SK-N-SH (cell line): ENCODE measurements at regions not wholly inside any gene's neighbourhood (a gene's known extent, or its start where the extent isn't known, plus 50 kb on each side); places are given as distances from the start of the nearest gene placed in this dataset.

ENCODE experiments used
- CTCF ChIA-PET: fragments of 300-600, 350-600 bp; formaldehyde crosslinking; extraction: SDS; loops from one replicate; lab custom pipeline; 2021; lab: Yijun Ruan, JAX
- POLR2A ChIA-PET: fragments of 350-600 bp; sonication (Branson Sonifier 250); formaldehyde crosslinking; extraction: SDS; loops from one replicate; lab custom pipeline; 2020; ENCODE audit warnings: antibody characterized with exemption, inconsistent platforms; lab: Yijun Ruan, JAX
- DNase-seq: peaks from one replicate; pipeline ENCODE4 v3.0.0; 2012
- H2AFZ ChIP-seq: fragments of 200-600 bp; sonication (generic); 2 replicates; pipeline ENCODE4 v1.8.1; 2016; ENCODE audit warnings: antibody characterized with exemption, mild to moderate bottlenecking, low read depth
- H3F3A ChIP-seq: fragments of 200-600 bp; sonication (generic); replicated peaks from 2 replicates; pipeline ENCODE3; 2016; ENCODE audit warnings: antibody characterized with exemption, mild to moderate bottlenecking; ENCODE audit not compliant: insufficient read depth
- H3K27ac ChIP-seq, 2 experiments: fragments of 200-500 bp in 1 of 2; fragments of 200-600 bp in 1 of 2; sonication (Bioruptor generic) in 1 of 2; sonication (generic), shearing (Covaris generic) in 1 of 2; 2 replicates each; pipeline versions ENCODE4 v1.5.1 to v1.6.1; 2014 to 2016; ENCODE audit warnings: low read depth in 2 of 2, inconsistent platforms in 1 of 2, low read length in 1 of 2, mild to moderate bottlenecking in 1 of 2, mixed read lengths in 1 of 2
- H3K27me3 ChIP-seq: fragments of 200-600 bp; sonication (generic), shearing (Covaris generic); 2 replicates; pipeline ENCODE4 v1.6.1; 2016; ENCODE audit warnings: mixed run types; ENCODE audit not compliant: insufficient read depth
- H3K36me3 ChIP-seq, 2 experiments: fragments of 200-500 bp in 1 of 2; fragments of 200-600 bp in 1 of 2; sonication (Bioruptor generic) in 1 of 2; sonication (generic) in 1 of 2; replicated peaks in 1 of 2; 2 replicates each; pipeline versions ENCODE3 to v1.5.1; 2014 to 2016; ENCODE audit warnings: low read length in 1 of 2, mild to moderate bottlenecking in 1 of 2; ENCODE audit not compliant: insufficient read depth in 2 of 2, control insufficient read depth in 1 of 2
- H3K4me1 ChIP-seq, 2 experiments: fragments of 200-500 bp in 1 of 2; fragments of 200-600 bp in 1 of 2; sonication (Bioruptor generic) in 1 of 2; sonication (generic), shearing (Covaris generic) in 1 of 2; 2 replicates each; pipeline versions ENCODE4 v1.5.1 to v1.6.1; 2014 to 2016; ENCODE audit warnings: low read depth in 1 of 2, low read length in 1 of 2, mixed run types in 1 of 2; ENCODE audit not compliant: insufficient read depth in 2 of 2, control insufficient read depth in 1 of 2
- H3K4me2 ChIP-seq: fragments of 200-600 bp; sonication (generic), shearing (Covaris generic); 2 replicates; pipeline ENCODE4 v1.6.1; 2017; ENCODE audit warnings: mixed run types
- H3K4me3 ChIP-seq, 2 experiments: fragments of 200-500 bp in 1 of 2; fragments of 200-600 bp in 1 of 2; sonication (Bioruptor generic) in 1 of 2; sonication (generic), shearing (Covaris generic) in 1 of 2; 2 replicates each; pipeline versions ENCODE4 v1.5.1 to v1.8.1; 2014 to 2016; ENCODE audit warnings: low read depth in 2 of 2, inconsistent platforms in 1 of 2, low read length in 1 of 2, mild to moderate bottlenecking in 1 of 2, mixed read lengths in 1 of 2, moderate library complexity in 1 of 2
- H3K79me2 ChIP-seq: fragments of 200-600 bp; sonication (generic); 2 replicates; pipeline ENCODE4 v1.8.1; 2017; ENCODE audit warnings: mild to moderate bottlenecking; ENCODE audit not compliant: insufficient read depth
- H3K9ac ChIP-seq: fragments of 200-600 bp; sonication (generic); 2 replicates; pipeline ENCODE4 v1.6.1; 2017; ENCODE audit warnings: mixed run types
- H3K9me2 ChIP-seq: fragments of 200-600 bp; sonication (generic); 2 replicates; pipeline ENCODE4 v1.6.1; 2017; ENCODE audit warnings: mixed run types
- H3K9me3 ChIP-seq: fragments of 200-600 bp; sonication (generic); 2 replicates; pipeline ENCODE4 v1.6.1; 2017; ENCODE audit warnings: mixed run types, mild to moderate bottlenecking, moderate library complexity
- H4K20me1 ChIP-seq: fragments of 200-600 bp; sonication (generic); 2 replicates; pipeline ENCODE4 v1.6.1; 2017; ENCODE audit warnings: mild to moderate bottlenecking, mixed run types; ENCODE audit not compliant: insufficient read depth
- FOXJ3 ChIP-seq: sonication (generic); formaldehyde crosslinking; IDR thresholded peaks from 2 replicates; pipeline ENCODE4 v1.5.1; 2020; ENCODE audit warnings: mild to moderate bottlenecking, missing genetic modification reagents
- MXI1 ChIP-seq: IDR thresholded peaks from 2 replicates; pipeline ENCODE4 v1.6.1; 2012; ENCODE audit warnings: mild to moderate bottlenecking, low read depth, low read length, improper control_type of control experiment
- NFIC ChIP-seq: IDR thresholded peaks from 2 replicates; pipeline ENCODE4 v1.4.0; 2012; ENCODE audit warnings: borderline replicate concordance
- WGBS: methylation state at CpG from one replicate; pipeline ENCODE4 v1.1.6; 2017; ENCODE audit warnings: low lambda C conversion rate; 5-methylcytosine and 5-hydroxymethylcytosine counted together
- TF ChIP-seq, protein P1 (sequence below): fragments of 150-350 bp; IDR thresholded peaks from 2 replicates; pipeline ENCODE4 v1.6.1; 2016; ENCODE audit warnings: mild to moderate bottlenecking, low read depth, low read length
- TF ChIP-seq, protein P2 (sequence below): fragments of 200-600 bp; sonication (generic); IDR thresholded peaks from 2 replicates; pipeline ENCODE4 v1.6.1; 2017; ENCODE audit warnings: antibody characterized with exemption, mild to moderate bottlenecking, moderate library complexity

DNA sequence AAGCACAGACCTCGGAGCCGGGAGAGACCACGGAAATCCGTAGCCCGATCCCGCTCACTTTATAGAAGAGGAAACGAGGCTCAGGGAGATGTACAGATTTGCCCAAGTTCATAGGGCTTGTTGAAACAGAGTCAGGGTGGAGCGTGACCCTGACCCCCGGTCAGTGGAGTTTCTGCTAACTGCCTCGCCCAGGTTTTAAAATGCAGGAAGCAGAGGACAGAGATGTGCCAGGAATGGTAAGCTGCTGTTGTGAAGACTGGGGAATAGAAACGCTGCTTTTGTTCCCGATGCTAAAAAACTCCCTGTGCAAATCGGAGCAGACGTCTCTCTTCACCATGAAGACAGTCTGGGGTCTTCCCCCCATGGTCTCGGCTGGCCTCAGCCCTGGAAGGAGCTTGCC is 403.0 kb downstream of the SEC14L1 start:
- peaks cover 4 to 23% of the 10 kb centered on the region in 2 experiments; a peak in 2 of 4 replicates for H3K4me1 ChIP-seq
- peaks cover 47% of the 10 kb centered on the region for H3K27me3 ChIP-seq
- DNase-seq, result no peak
- no peak for TF ChIP-seq MXI1
- no peak for TF ChIP-seq FOXJ3 (CRISPR knock-in tag)
- H3K79me2 ChIP-seq, result no peaks in the 10 kb centered on the region
- no peak overlapping the region for H3K4me3 ChIP-seq
- CTCF ChIA-PET, result interaction anchor here (1.0 to 7.0 kb wide), 23 partner anchors 10 to 473 kb away, joined by 3 to 246 read pairs (median 7); no protein-coding TSS in a partner anchor
- 76% methylated on average over 15 of the region's 15 CpGs for WGBS
- no peaks in the 10 kb centered on the region for H3F3A ChIP-seq
- no peaks in the 10 kb centered on the region for H3K36me3 ChIP-seq
- no peak overlapping the region for H3K27ac ChIP-seq
- no peaks in the 10 kb centered on the region for H3K9me2 ChIP-seq
- no peak overlapping the region for H3K9ac ChIP-seq
- H3K9me3 ChIP-seq, result no peaks in the 10 kb centered on the region
- POLR2A ChIA-PET, result interaction anchor here (1.0 kb wide), 1 partner anchor 415 kb away, joined by 3 read pairs; the partner anchor contains the start of gene TNRC6C
- H2AFZ ChIP-seq, result no peak overlapping the region
- no peaks in the 10 kb centered on the region for H4K20me1 ChIP-seq
- H3K4me2 ChIP-seq, result no peak overlapping the region

DNA sequence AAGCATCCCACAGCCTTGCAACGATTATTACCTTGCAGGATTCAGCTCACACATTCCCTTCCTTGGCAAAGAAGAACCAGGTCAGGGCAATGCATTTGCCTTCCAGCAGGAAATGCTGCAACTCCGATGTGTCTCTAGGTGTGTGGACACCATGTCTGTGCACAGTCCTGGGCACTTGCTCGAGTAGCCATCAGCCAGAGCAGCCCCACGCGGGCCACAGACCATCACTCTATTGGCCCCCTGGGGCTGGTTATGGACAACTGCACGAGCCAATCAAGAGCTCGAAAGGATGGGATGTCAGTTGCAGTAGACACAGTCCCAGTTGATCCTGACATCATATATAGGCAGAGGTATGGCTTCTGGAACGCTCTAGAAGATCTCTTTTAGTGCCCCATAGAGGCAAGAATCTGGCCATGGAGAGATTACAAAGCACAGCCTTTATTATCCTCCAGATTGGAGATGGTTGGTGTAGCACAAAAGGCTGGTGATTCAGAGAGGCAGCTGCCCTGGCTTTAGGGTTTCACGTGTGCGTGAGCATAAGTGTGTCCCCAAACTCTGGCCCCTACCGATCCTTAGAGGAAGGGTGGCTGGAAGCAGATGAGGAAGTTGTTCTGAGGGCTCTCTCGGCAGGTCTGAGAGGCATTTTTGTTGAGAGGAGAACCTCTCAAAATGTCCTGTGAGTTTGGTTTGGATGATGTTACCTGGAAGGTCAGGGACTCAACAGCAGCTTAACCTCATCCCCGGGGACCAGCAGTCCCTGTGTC is 403.8 kb downstream of the SEC14L1 start:
- Histone ChIP-seq H3K4me3 (no peak overlapping the region), H3F3A (no peaks in the 10 kb centered on the region), H3K36me3 (no peaks in the 10 kb centered on the region), H3K9ac (no peak overlapping the region), H3K9me3 (no peaks in the 10 kb centered on the region), H3K4me2 (no peak overlapping the region), H2AFZ (no peak overlapping the region), H4K20me1 (no peaks in the 10 kb centered on the region), H3K9me2 (no peaks in the 10 kb centered on the region), H3K27ac (no peak overlapping the region), H3K79me2 (no peaks in the 10 kb centered on the region), H3K27me3 (peaks cover 43% of the 10 kb centered on the region), H3K4me1 (peaks cover 4 to 23% of the 10 kb centered on the region in 2 experiments; a peak in 2 of 4 replicates)
- ChIA-PET POLR2A (interaction anchor here (1.0 kb wide), 1 partner anchor 414 kb away, joined by 3 read pairs; the partner anchor contains the start of gene TNRC6C), CTCF (interaction anchor here (1.0 to 7.0 kb wide), 13 partner anchors 9 to 472 kb away, joined by 3 to 246 read pairs (median 8); no protein-coding TSS in a partner anchor)
- DNase-seq, result no peak
- TF ChIP-seq, protein P1, sequence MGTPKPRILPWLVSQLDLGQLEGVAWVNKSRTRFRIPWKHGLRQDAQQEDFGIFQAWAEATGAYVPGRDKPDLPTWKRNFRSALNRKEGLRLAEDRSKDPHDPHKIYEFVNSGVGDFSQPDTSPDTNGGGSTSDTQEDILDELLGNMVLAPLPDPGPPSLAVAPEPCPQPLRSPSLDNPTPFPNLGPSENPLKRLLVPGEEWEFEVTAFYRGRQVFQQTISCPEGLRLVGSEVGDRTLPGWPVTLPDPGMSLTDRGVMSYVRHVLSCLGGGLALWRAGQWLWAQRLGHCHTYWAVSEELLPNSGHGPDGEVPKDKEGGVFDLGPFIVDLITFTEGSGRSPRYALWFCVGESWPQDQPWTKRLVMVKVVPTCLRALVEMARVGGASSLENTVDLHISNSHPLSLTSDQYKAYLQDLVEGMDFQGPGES, result no peak
- no peak for TF ChIP-seq NFIC
- no peak for TF ChIP-seq FOXJ3 (CRISPR knock-in tag)
- TF ChIP-seq, protein P2, sequence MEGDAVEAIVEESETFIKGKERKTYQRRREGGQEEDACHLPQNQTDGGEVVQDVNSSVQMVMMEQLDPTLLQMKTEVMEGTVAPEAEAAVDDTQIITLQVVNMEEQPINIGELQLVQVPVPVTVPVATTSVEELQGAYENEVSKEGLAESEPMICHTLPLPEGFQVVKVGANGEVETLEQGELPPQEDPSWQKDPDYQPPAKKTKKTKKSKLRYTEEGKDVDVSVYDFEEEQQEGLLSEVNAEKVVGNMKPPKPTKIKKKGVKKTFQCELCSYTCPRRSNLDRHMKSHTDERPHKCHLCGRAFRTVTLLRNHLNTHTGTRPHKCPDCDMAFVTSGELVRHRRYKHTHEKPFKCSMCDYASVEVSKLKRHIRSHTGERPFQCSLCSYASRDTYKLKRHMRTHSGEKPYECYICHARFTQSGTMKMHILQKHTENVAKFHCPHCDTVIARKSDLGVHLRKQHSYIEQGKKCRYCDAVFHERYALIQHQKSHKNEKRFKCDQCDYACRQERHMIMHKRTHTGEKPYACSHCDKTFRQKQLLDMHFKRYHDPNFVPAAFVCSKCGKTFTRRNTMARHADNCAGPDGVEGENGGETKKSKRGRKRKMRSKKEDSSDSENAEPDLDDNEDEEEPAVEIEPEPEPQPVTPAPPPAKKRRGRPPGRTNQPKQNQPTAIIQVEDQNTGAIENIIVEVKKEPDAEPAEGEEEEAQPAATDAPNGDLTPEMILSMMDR, result no peak
- whole genome bisulfite sequencing, result 60% methylated on average over 11 of the region's 13 CpGs
